HCT116 (cell line): ENCODE measurements at regions not wholly inside any gene's neighbourhood (a gene's known extent, or its start where the extent isn't known, plus 50 kb on each side); places are given as distances from the start of the nearest gene placed in this dataset.

Source experiments
- CTCF ChIP-seq, 3 experiments: fragments of 200-600 bp in 1 of 3; sonication (generic) in 1 of 3; IDR thresholded peaks in 2 of 3; conservative IDR thresholded peaks in 1 of 3; 2 replicates each; pipeline ENCODE4 v1.5.1; 2012 to 2017; ENCODE audit warnings: low read depth in 2 of 3, low read length in 2 of 3, antibody characterized with exemption in 1 of 3, borderline replicate concordance in 1 of 3, control low read depth in 1 of 3, mild to moderate bottlenecking in 1 of 3, mixed read lengths in 1 of 3, mixed run types in 1 of 3, moderate library complexity in 1 of 3; ENCODE audit not compliant: insufficient read depth in 1 of 3
- EGR1 ChIP-seq: IDR thresholded peaks from 2 replicates; pipeline ENCODE4 v1.6.1; 2012; ENCODE audit warnings: low read depth
- EZH2 ChIP-seq: fragments of 200-600 bp; sonication (generic); IDR thresholded peaks from 2 replicates; pipeline ENCODE4 v1.6.1; 2017; ENCODE audit warnings: antibody characterized with exemption, mixed run types
- EZH2phosphoT487 ChIP-seq: fragments of 200-600 bp; IDR thresholded peaks from 2 replicates; pipeline ENCODE4 v1.6.1; 2018; ENCODE audit warnings: antibody characterized with exemption, borderline replicate concordance
- JUND ChIP-seq: IDR thresholded peaks from 2 replicates; pipeline ENCODE4 v1.6.1; 2012
- POLR2A ChIP-seq: IDR thresholded peaks from 2 replicates; pipeline ENCODE4 v1.7.0; 2011; ENCODE audit warnings: borderline replicate concordance; ENCODE audit not compliant: insufficient read depth, insufficient read length; ENCODE audit errors: extremely low read depth
- REST ChIP-seq: IDR thresholded peaks from 2 replicates; pipeline ENCODE4 v1.6.1; 2012; ENCODE audit warnings: low read depth
- SIN3A ChIP-seq: IDR thresholded peaks from 2 replicates; pipeline ENCODE4 v1.6.1; 2012; ENCODE audit warnings: low read depth
- TCF7L2 ChIP-seq: IDR thresholded peaks from 2 replicates; pipeline ENCODE4 v1.7.0; 2011; ENCODE audit warnings: borderline replicate concordance, inconsistent platforms; ENCODE audit not compliant: insufficient read depth, insufficient read length; ENCODE audit errors: extremely low read depth
- YY1 ChIP-seq: IDR thresholded peaks from 2 replicates; pipeline ENCODE4 v1.6.1; 2011; ENCODE audit warnings: low read length, low read depth, moderate library complexity, mild to moderate bottlenecking; ENCODE audit not compliant: insufficient replicate concordance; ENCODE audit errors: extremely low read depth

GRCh38 chr5:63323926-63324325 lies 638.3 kb downstream of the HTR1A start:
- TF ChIP-seq SIN3A (no peak), CTCF (IDR thresholded peaks at IDR 0.05 in 2 of 3, conservative IDR thresholded peaks at IDR 0.05 in 1 of 3; ENCODE audit: borderline replicate concordance in 1 of 3, insufficient read depth in 1 of 3, low read depth in 2 of 3, low read length in 2 of 3) (no peak), JUND (no peak), POLR2A (no peak), TCF7L2 (no peak), EGR1 (no peak), EZH2 (no peak), EZH2phosphoT487 (no peak), REST (no peak), YY1 (no peak)
